Activated CD8-positive, alpha-beta memory T cell treated with anti-CD3 and anti-CD28 coated beads, Interleukin-2, amount 50 U/mL, for 48 hours (primary cell): ENCODE measurements at regions not wholly inside any gene's neighbourhood (a gene's known extent, or its start where the extent isn't known, plus 50 kb on each side); places are given as distances from the start of the nearest gene placed in this dataset.
"Not testable (repeated sequence)": the region's sequence is repeated elsewhere in the genome, so short reads cannot be mapped to it uniquely, and the experiment has no call there.

Experiments
- DNase-seq: peaks from one replicate; pipeline ENCODE4 v3.0.0-alpha.2; 2020

DNA sequence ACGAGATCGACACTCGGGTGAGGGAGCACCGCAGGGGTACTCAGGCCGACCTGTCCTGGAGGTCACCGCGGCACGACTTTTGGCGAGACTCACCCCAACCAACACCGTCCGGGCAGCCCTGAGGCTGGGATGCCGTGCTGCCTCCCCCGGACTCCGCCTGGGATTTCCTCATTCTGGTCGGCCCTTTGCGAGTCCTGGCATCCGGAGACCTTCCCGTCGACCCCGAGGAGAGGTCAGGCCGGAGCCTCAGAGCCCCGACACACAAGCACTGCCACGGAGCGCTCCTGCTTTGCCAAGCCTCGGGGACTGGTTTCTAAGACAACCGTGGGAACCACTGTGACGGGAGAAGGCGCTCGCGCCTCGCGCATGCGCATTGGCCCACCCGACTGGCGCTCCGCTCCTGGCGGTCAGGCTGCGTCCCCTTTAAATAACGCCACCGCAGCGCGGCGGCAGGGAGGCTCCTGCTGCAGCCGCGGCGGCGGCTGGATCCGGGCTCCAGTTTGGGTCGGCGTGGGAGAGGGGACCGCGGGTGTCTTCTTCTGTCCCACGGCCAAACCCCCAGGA lies 166.4 kb upstream of the ZNF337 start:
- DNase-seq = peak; percentile 97

DNA sequence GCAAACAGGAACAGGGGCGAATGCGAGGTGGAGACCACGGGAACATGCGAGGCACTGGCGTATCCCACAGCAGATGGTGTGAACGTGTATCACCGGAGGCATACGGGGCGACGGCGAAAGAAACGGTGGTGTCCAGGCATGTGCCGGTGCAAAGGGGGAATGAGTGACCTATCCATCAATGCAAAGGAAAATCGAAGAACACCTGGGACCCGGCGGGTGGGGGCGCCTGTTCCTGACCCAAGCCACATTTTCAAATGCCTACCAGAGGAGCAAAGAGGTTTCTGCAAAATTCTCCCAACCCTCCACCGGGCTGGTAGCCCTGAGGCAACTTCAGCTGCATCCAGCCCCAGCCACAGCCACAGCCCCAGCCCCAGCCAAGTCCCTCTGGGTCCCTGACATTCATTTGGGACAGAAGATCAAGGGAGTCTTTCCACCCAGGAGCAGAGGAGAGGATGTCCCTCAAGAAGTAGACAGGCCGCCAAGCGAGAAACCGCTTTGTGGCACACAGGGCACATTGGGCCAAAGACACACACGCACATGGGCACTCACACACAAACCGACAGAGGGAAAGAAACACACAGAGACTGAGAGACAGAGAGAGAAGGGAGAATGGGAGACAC lies 164.0 kb upstream of the ZNF337 start:
- no peak for DNase-seq

DNA sequence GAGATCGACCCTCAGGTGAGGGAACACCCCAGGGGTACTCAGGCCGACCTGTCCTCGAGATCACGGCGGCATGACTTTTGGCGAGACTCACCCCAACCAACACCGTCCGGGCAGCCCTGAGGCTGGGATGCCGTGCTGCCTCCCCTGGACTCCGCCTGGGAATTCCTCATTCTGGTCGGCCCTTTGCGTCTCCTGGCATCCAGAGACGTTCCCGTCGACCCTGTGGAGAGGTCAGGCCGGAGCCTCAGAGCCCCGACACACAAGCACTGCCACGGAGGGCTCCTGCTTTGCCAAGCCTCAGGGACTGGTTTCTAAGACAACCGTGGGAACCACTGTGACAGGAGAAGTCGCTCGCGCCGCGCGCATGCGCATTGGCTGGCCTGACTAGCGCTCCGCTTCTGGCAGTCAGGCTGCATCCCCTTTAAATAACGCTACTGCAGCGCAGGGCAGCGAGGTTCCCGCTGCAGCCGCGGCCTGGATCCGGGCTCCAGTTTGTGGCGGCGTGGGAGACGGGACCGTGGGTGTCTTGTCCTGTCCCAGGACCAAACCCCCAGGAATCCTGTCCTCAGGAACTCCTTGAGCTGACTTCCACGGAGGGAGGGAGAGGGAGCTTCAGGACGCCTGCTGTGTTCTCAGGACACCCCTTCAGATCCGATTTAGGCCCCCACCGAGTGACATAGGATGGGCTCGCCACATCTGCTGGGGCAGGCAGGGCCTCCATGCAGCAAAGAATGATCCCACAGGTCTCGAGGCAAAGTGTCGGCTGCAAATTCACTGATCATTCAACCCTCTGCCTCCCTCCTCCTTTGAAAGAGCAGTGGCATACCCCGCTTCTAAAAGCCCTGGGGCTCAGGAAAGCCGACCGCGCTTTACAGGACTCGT lies 163.2 kb upstream of the ZNF337 start:
- DNase-seq = peak; percentile 93

DNA sequence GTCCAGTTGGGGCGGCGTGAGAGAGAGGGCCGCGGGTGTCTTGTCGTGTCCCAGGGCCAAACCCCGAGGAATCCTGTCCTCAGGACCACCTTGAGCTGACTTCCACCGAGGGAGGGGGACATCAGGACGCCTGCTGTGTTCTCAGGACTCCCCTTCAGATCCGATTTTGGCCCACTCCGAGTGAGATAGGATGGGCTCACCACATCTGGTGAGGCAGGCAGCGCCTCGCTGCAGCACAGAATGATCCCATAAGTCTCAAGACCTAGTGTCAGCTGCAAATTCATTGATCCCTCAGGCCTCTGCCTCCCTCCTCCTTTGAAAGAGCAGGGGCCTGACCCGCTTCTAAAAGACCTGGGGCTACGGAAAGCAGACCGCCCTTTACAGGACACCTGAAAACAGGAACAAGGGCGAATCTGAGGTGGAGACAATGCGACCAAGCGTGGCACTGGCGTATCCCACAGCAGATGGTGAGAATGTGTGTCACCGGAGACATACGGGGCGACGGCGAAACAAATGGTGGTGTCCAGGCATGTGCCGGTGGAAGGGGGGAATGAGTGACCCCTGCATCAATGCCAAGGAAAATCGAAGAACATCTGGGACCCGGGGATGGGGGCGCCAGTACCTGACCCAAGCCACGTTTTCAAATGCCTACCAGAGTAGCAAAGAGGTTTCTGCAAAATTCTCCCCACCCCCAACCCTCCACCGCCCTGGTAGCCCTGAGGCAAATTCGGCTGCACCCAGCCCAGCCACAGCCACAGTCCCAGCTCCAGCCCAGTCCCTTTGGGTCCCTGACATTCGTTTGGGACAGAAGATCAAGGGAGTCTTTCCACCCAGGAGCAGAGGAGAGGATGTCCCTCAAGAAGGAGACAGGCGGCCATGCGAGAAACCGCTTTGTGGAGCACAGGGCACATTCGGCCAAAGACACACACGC lies 162.1 kb upstream of the ZNF337 start:
- no peak for DNase-seq

DNA sequence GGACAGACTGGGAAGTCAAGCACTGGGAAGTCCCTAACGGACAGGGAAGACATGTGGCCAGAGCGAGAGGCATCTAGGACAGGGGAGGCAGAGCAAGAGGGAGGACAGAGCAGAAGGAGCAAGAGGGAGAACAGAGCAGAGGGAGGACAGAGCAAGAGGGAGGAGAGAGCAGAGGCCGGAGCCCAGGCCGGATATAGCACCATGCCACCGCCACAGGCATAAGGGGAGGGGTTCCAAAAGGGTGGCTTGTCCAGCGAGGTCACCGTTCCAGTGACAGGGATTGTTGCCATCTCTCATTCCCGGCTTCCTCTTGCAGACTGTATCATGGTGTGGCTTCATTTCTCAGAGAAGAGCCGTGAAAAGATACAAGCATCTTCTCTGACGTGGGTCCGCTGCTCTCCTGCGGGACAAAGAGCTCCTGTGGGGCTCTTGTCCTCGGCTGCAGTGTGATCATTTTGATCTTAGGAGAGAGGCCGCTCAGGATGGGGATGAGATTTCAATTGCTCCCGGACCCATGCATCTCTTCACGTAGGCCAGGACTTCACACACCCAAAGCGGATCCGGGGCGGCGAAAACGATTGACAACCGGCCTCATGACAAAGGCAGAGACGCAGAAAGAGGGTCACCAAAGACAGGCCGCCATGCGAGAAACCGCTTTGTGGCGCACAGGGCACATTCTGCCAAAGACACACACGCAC lies 160.6 kb upstream of the ZNF337 start:
- DNase-seq = not testable (repeated sequence)

DNA sequence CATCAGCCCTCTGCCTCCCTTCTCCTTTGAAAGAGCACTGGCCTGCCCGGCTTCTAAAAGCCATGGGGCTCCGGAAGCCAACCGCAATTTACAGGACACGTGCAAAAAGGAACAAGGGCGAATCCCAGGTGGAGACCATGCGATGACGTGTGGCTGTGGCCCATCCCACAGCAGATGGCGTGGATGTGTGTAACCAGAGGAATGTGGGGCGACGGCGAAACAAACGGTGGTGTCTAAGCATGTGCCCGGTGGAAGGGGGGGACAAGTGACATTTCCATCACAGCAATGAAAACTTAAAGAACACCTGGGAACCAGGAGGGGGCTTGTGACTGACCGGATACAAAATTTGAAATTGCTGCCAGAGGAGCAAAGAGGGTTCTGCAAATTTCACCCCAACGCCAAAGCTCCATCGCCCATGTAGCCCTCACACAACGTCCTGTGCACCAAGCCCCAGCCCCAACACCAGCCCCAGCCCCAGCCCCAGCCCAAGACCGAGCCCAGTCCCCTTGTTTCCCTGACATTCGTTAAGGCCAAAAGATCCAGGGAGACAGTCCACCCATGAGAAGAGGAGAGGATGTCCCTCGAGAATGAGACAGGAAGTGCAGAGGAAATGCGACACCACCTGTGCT lies 159.7 kb upstream of the ZNF337 start:
- DNase-seq = no peak

DNA sequence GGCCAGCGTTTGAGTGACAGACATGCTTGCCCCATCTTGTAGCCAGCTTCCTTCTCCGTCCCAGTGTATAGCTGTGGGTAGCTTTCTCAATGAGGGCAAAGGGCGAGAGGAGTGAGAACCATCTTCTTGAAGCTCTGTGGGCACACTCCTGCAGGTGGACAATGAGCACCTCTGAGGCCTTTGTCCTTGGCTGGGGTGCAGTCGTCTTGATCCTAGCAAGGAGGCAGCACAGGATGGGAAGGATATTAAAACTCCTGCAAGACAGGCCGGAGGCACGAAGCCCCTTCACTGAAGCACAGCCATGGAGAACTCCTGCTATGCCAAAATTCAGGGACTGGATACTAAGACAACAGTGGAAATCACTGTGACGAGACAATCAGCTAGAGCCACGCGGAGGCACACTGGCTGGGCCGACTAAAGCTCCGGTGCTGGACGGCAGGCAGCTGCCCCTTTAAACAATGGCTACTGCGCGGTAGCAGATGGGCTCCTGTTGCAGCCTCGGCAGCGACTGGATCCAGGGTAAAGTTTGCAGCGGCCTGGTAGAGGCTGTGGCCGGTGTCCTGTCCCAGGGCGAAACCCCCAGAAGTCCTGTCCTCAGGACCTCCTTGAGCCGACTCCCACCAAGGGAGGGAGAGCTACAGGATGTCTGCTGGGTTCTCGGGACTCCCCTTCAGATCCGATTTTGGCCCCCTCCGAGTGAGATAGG lies 159.0 kb upstream of the ZNF337 start:
- not testable (repeated sequence) for DNase-seq

DNA sequence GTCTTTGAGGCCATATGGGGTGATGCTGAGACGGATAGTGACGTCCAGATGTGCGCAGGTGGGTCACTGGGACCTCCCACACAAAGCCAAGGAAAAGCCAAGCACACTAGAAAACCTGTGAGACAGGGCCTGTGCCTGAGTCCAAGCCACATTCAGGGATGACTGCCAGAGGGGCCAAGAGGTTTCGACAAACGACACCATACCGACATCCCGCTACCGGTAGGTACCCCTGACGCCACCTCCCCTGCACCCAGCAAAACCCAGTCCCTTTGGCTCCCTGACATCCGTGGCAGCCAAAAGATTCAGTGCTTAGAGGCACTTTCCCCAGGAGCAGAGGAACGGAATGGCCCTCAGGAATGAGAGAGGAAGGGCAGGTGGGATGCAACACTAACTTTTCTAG lies 158.0 kb upstream of the ZNF337 start:
- not testable (repeated sequence) for DNase-seq

DNA sequence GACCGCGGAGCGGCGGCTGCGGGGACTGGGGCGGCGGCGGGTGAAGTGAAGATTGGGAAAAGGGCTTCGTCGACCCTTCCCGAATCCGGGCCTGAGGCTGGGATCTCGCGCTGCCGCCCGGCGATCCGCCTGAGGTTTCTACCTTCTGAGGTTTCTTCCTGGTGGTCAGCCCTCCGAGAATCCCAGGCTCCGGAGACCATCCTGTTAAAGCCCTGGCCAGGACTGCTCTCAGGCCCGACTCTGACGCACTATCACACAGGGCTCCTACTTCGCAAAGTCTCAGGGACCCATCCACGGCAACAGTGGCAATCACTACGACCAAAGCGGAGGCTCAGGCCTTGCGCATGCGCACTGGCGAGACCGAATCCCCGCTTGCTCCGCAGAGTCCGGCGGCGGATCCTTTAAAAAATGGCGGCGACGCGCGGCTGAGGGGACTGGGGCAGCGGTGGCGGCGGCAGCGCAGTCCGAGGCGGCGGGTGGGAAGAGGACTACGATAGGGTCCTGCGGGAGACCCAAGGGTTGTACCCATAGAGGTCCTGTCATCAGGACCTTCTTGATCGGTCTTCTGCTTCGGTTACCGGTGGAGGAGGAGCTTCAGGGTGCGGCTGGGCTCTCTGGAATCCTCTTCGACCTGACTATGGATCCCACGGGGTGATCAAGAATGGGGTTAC lies 157.2 kb upstream of the ZNF337 start:
- peak; percentile 94 for DNase-seq

DNA sequence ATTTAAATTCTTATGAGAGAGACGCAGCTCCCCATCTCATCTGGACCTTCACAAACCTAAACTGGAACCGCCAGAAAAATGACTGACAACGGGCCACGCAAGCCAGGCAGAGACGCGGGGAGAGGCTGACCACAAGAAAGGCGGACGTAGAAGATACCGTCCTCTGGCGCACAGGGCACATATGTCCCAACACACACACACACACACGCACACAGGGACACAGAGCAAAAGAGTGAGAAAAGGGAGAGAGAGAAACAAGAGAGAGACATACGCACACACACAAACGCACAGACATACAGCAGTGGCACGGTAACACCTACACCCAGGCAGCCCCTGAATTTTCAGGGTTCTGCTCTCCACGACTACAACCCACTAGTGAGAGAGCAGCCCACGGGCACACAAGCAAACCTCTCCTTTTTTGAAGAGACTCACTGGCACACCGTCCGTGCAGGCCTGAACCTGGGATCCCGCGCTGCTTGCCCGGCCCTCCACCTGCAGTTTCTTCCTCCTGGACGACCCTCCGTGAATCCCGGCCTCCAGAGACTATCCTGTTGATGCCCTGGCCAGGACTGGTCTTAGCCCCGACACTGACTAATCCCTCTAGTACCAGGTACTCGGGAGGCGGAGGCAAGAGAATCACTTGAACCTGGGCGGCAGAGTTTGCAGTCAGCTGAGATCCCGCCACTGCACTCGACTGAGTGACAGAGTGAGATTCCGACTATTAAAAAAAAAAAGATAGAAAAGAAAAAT lies 156.5 kb upstream of the ZNF337 start:
- not testable (repeated sequence) for DNase-seq

DNA sequence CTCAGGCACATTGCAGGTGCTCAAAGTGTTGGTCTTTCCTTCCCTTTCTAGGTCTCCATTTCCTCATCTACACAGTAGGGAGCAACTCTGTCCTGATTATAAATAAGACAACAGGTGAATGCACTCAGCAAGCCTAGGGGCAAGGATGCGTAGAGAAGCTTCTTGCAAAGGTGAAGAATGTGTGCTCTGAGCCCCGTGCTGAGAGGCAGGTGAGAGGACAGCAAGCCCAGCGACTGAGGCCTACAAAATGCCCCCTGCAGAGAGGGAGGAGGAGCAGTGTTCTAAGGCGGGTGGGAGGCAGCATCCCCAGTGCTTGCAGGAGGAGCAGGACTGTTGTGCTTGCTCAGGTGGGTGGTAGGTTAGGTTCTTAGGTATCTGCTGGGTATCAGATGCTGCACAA lies 153.5 kb upstream of the ZNF337 start:
- peak; percentile 34 for DNase-seq

DNA sequence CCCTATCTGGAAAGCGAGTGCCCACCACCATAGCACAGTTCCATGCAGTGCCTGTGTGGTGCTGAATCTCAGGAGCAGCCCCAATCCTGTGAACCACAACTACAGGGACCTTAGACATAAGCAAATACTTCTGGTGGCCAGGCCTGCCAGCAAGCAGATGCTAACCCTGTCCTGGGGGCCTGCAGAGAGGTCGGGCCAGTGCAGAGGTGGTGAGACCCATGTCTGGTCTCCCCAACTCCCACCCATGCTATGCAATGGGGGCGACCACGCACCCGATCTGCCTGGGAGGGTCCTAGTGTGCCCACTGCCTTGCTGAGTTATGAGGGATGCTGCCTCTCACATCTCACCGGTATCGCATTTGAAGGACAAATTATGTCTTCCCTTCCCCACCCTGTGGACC lies 151.6 kb upstream of the ZNF337 start:
- no peak for DNase-seq

DNA sequence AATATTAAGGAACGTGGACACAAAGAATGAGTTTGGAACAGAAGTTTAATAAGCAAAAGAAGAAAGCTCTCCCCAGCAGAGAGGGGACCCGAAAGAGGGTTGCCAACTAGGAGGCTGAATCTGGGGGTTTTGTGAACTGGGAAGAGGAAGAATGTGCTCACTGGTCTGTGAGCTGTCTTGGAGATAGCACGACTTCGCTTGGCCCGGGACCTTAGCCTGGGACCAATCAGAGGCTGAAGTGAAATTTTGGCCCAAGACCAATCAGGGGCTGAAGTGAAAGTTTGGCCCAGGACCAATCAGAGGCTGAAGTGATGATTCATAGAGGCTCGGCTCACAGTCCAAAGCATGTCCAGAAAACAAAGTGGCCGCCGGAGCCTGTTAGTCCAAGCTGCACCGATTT lies 148.0 kb upstream of the ZNF337 start:
- DNase-seq = not testable (repeated sequence)

DNA sequence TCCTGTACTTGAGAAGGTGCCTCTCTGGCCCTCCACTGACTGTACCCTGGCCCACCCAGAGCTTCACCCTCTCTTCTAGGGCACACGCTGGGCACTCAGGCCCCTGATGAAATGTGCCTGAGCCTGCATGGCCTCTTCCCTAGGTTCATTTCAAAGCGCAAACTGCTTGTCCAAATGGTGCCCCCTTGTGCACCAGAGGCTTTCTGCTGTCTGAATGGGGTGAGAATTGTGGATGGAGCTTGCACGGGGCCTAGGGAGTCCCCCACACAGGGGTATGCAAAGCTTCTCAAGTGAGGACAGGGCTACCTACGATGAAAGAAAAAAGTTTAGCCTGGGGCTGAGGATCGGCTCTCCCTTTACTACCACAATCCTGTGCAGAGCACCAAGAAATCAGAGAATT lies 116.9 kb upstream of the ZNF337 start:
- DNase-seq = not testable (repeated sequence)

DNA sequence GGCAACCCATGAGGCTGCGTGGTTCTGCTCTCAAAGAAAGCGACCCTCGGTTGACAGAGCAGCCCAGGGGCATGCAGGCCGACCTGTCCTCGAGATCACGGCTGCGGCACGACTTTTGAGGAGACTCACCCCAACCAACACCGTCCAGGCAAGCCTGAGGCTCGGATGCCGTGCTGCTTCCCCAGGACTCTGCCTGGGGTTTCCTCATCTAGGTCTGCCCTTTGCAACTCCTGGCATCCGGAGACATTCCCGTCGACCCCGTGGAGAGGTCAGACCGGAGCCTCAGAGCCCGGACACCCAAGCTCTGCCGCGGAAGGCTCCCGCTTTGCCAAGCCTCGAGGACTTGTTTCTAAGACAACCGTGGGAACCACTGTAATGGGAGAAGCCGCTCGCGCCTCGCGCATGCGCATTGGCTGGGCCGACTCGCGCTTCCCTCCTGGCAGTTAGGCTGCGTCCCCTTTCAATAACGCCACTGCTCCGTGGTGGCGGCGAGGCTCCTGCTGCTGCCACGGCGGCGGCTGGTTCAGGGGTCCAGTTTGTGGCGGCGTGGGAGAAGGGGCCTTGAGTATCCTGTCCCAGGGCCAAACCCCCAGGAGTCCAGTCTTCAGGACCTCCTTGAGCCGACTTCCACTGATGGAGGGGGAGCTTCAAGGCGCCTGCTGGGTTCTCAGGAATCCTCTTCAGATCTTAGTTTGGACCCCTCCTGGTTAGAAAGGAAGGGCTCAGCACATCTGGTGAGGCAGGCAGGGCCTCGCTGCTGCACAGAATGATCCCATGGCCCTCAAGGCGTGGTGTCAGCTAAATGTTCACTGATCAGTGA lies 101.7 kb upstream of the ZNF337 start:
- not testable (repeated sequence) for DNase-seq

DNA sequence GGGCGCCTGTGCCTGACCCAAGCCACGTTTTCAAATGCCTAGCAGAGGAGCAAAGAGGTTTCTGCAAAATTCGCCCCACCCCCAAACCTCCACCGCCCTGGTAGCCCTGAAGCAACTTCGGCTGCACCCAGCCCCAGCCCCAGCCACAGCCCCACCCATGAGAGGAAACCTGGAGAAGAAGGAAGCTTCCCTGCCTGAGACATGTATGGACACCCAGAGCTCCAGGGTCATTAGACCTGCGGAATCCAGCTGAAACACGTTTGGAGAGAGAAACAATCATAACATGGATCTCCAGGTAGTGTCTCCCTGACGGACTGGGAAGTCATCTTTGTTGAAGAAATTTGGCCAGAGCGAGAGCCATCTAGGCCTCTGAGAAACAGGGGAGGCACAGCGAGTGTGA lies 100.4 kb upstream of the ZNF337 start:
- not testable (repeated sequence) for DNase-seq

DNA sequence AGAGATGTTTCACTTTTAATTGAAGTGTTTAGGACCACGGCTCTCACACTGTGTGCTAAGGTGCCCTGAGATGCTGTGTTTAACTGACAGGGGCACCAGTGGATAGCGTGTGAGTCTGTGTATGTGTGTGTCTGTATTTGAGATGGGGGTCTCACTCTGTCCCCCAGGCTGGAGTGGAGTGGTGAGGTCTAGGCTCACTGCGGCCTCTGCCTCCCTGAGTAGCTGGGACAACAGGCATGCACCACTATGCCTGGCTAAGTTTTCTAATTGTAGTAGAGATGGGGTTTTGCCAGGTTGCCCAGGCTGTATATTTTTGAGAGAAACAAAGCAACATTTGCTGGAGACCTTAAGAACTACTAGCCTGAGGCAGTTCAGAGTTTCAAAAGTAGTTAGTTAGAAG lies 80.6 kb upstream of the ZNF337 start:
- DNase-seq = not testable (repeated sequence)

DNA sequence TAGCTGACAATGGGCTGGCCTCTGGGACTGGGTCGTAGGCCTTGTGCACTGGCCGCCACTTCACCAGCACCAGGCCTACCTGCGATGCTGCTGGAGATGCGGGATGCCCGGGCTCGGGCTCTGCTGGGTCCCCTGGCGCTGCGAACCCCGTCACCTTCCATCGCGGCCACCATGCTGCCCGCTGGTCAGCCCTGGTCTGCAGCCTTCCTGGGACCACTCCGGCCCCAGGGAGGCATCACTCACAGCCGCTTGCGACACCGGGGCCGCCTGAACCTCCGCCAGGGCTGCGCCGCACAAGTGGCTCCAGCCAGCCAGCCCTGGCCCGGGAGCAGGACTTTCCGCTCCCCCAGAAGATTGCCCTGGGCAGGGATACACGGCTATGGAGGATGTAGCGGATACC lies 78.1 kb upstream of the ZNF337 start:
- not testable (repeated sequence) for DNase-seq

DNA sequence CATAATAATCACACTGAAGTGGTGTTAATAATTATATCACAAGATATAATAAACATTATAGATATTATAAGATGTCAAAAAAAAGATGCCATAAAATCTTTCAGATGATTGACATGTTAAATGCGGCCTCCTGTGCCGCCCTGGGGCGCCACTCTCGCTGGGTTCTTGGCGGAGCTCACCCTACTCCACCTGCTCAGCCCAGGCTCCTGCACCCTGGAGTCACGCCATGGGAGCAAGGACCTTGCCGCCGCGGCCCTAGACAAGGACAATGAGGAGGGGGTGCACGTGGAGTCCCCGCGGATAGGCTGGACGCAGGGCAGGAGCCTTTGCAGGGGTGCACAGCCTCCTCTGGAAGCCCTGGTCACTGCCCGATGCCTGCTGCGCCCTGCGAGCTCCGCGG lies 77.5 kb upstream of the ZNF337 start:
- not testable (repeated sequence) for DNase-seq
